Activated CD8-positive, alpha-beta T cell treated with anti-CD3 and anti-CD28 coated beads, Interleukin-2, amount 10 ng/mL, durations not matched to agents 7 days and 5 days (primary cell): ENCODE measurements at regions not wholly inside any gene's neighbourhood (a gene's known extent, or its start where the extent isn't known, plus 50 kb on each side); places are given as distances from the start of the nearest gene placed in this dataset.
"Not testable (repeated sequence)": the region's sequence is repeated elsewhere in the genome, so short reads cannot be mapped to it uniquely, and the experiment has no call there.

ENCODE experiments used
- ATAC-seq: fragments of 150-1000 bp; cut with Tn5 transposase; one replicate; pipeline ENCODE4 v1.10.0; 2021; ENCODE audit warnings: moderate library complexity
- CTCF ChIA-PET: fragments of 350-600 bp; sonication (Branson Sonifier 250); formaldehyde crosslinking; loops from one replicate; lab custom pipeline; 2021; ENCODE audit warnings: antibody characterized with exemption; lab: Charles Lee
- POLR2A ChIA-PET: fragments of 350-600 bp; sonication (Branson Sonifier 250); formaldehyde crosslinking; loops from one replicate; lab custom pipeline; 2021; ENCODE audit warnings: antibody characterized with exemption; lab: Charles Lee
- DNase-seq: peaks from one replicate; pipeline ENCODE4 v3.0.0-alpha.2; 2020
- H3K27ac Mint-ChIP-seq: one replicate; pipeline ENCODE4 v1.8.0; 2021; ENCODE audit warnings: mild to moderate bottlenecking, mixed read lengths
- H3K27me3 Mint-ChIP-seq: one replicate; pipeline ENCODE4 v1.8.0; 2021; ENCODE audit warnings: low read depth, mixed read lengths
- H3K36me3 Mint-ChIP-seq: one replicate; pipeline ENCODE4 v1.8.0; 2021; ENCODE audit warnings: low read depth, mixed read lengths
- H3K4me1 Mint-ChIP-seq: one replicate; pipeline ENCODE4 v1.8.0; 2021; ENCODE audit warnings: low read depth, mixed read lengths
- H3K4me3 Mint-ChIP-seq: one replicate; pipeline ENCODE4 v1.8.0; 2021; ENCODE audit warnings: mild to moderate bottlenecking, mixed read lengths
- H3K9me3 Mint-ChIP-seq: one replicate; pipeline ENCODE4 v1.8.0; 2022; ENCODE audit warnings: mixed read lengths; ENCODE audit not compliant: insufficient read depth

DNA sequence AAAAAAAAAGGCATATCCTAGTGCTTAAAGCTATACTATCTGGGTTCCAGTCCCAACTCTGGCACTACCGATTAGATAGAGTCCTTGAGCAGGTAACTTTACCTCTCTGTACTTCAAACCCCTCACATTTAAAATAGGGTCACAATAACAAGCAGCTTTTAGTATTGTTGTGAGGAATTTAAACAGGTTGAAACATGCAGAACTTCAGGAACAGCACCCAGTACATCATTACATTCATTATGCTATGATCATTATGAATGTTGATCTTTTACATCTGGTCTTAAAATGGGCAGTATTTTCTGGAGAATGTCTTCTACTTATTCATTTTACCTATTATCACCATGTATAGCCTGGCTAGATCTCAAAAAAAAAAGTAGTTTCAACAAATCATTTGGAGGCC, 176.1 kb upstream of the CCDC54 start:
- no peak overlapping the region for H3K27ac Mint-ChIP-seq
- H3K4me3 Mint-ChIP-seq = no peak overlapping the region
- ATAC-seq = no peak
- H3K4me1 Mint-ChIP-seq = no peaks in the 10 kb centered on the region
- H3K36me3 Mint-ChIP-seq = no peaks in the 10 kb centered on the region
- H3K9me3 Mint-ChIP-seq = no peaks in the 10 kb centered on the region
- no peak for DNase-seq
- peaks cover 7% of the 10 kb centered on the region for H3K27me3 Mint-ChIP-seq
- ChIA-PET CTCF (interaction anchor here (1.0 kb wide), 1 partner anchor 35 kb away, joined by 4 read pairs; no protein-coding TSS in a partner anchor), POLR2A (interaction anchor here (0.6 kb wide), 1 partner anchor 131 kb away, joined by 4 read pairs; no protein-coding TSS in a partner anchor)

DNA sequence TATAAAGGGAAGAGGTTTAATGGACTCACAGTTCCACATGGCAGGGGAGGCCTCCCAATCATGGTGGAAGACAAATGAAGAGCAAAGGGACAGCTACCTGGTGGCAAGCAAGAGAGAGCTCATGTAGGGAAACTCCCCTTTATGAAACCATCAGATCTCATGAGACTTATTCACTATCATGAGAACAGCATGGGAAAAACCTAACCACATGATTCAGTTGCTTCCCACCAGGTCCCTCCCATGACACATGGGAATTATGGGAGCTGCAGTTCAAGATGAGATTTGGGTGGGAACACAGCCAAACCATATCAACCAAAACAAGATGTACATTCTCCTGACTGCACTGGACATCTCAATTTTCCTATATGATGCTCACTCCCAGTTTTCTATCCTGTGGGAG, 174.4 kb upstream of the CCDC54 start:
- H3K27me3 Mint-ChIP-seq, DNase-seq, H3K9me3 Mint-ChIP-seq, H3K4me3 Mint-ChIP-seq, H3K4me1 Mint-ChIP-seq, H3K36me3 Mint-ChIP-seq, ATAC-seq, POLR2A ChIA-PET, H3K27ac Mint-ChIP-seq: not testable (repeated sequence)
- CTCF ChIA-PET = interaction anchor here (0.6 kb wide), 1 partner anchor 528 kb away, joined by 4 read pairs; no protein-coding TSS in a partner anchor

DNA sequence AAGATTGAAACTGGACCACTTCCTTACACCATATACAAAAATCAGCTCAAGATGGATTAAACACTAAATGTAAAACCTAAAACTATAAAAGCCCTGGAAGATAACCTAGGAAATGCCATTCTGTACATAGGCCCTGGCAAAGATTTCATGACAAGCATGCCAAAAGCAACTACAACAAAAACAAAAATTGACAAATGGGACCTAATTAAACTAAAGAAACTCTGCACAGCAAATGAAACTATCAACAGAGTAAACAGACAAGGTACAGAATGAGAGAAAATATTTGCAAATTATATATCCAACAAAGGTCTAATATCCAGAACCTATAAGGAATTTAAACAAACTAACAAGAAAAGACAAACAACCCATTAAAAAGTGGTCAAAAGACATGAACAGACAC, 173.1 kb upstream of the CCDC54 start:
- Mint-ChIP-seq H3K36me3 (no peaks in the 10 kb centered on the region), H3K4me1 (no peaks in the 10 kb centered on the region)

DNA sequence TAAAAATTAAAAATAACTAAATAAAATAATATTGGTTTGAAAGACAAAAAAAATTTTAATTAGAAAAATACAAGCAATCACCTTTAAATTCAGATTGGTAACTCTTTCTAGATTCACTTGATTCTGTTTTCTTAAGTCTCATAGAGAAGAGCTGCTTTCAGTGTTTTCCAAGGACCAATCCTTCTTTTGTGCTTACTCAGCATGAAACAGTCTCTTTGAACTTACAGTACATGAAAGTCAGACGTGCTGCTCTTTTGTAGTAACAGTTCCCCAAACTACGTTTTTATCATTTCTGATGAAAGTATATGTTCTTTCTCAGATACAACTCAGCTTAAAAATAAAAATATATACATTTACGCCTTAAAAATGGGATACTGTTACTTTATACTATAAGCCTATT, 171.9 kb upstream of the CCDC54 start:
- no peak overlapping the region for H3K27ac Mint-ChIP-seq
- H3K27me3 Mint-ChIP-seq = peaks cover 14% of the 10 kb centered on the region
- H3K36me3 Mint-ChIP-seq = no peaks in the 10 kb centered on the region
- ChIA-PET CTCF (no interaction called here), POLR2A (no interaction called here)
- no peak for ATAC-seq
- no peak overlapping the region for H3K4me3 Mint-ChIP-seq
- no peaks in the 10 kb centered on the region for H3K9me3 Mint-ChIP-seq
- DNase-seq = no peak
- H3K4me1 Mint-ChIP-seq = no peaks in the 10 kb centered on the region

More for the DNA sequence above, 173.1 kb upstream of the CCDC54 start:
- ATAC-seq (no peak), DNase-seq (no peak)
- no peak overlapping the region for H3K27ac Mint-ChIP-seq
- H3K4me3 Mint-ChIP-seq = no peak overlapping the region
- no peaks in the 10 kb centered on the region for H3K9me3 Mint-ChIP-seq
- ChIA-PET POLR2A (no interaction called here), CTCF (no interaction called here)
- peaks cover 11% of the 10 kb centered on the region for H3K27me3 Mint-ChIP-seq

DNA sequence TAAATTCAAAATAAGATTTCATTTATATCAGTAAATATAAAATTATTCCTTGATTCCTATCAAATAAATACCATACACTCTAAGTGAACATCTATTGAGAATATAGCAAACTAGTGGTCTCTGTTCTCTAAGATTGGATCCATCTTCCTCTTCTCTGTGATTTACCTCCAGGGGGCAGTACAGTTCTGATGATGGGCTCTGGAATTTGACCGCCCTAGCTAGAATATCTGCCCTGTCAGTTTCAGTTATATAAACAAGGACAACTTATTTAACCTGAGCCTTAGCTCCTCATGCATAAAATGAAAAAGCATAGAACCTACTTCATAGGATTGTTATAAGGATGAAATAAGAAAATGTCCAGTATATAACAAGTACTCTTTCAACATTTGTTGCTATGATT, 171.1 kb upstream of the CCDC54 start:
- Mint-ChIP-seq H3K27me3 (peaks cover 14% of the 10 kb centered on the region), H3K27ac (no peak overlapping the region), H3K36me3 (no peaks in the 10 kb centered on the region), H3K4me3 (no peak overlapping the region), H3K9me3 (no peaks in the 10 kb centered on the region), H3K4me1 (no peaks in the 10 kb centered on the region)
- POLR2A ChIA-PET = no interaction called here
- CTCF ChIA-PET = no interaction called here
- ATAC-seq = peak; percentile 47
- no peak for DNase-seq

DNA sequence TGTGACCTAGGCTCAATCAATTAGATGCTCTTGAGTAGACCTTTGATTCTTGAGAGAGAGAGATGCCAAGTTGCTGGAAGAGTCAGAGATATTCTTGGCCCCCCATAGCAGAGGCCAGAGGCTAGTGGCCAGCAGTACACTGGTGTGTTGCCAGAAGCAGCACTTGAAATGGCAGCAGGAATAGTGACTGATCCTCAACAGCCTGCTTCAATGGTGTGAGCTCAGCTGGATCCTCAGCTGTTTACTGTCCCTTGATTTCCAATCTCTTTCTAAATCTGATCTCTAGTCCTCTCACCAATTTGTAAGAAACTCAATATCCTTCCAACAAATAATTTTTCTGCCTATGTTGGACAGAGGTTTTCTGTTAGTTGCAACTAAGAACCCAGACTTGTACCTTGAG, 170.3 kb upstream of the CCDC54 start:
- no peak overlapping the region for H3K4me3 Mint-ChIP-seq
- no peak for ATAC-seq
- ChIA-PET POLR2A (no interaction called here), CTCF (interaction anchor here (0.7 kb wide), 1 partner anchor 17 kb away, joined by 3 read pairs; no protein-coding TSS in a partner anchor)
- no peak overlapping the region for H3K27ac Mint-ChIP-seq
- H3K9me3 Mint-ChIP-seq = no peaks in the 10 kb centered on the region
- DNase-seq = no peak
- no peaks in the 10 kb centered on the region for H3K4me1 Mint-ChIP-seq
- no peaks in the 10 kb centered on the region for H3K36me3 Mint-ChIP-seq
- peaks cover 17% of the 10 kb centered on the region for H3K27me3 Mint-ChIP-seq

DNA sequence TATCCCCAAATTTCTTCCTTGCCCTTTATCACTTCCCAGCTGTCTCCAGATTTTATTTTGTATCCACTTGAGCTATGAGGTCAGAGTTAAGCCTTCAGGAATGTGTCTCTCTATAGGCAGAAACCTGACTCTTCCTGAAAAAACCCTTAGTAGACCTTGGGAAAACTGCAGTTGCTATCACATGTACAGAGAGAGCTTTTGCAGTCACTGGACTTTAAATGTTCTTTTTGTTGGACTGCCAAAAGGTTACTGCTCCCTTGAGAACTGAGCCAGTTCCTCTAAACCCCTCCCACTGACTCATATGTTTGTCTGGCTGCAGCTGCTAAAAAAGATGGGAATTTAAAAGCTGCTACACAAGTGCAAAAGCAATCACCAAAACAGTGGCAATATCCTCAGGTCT, 169.1 kb upstream of the CCDC54 start:
- ATAC-seq (no peak), DNase-seq (no peak)
- Mint-ChIP-seq H3K4me1 (no peaks in the 10 kb centered on the region), H3K36me3 (no peaks in the 10 kb centered on the region), H3K4me3 (no peak overlapping the region), H3K27ac (no peak overlapping the region), H3K27me3 (peaks cover 16% of the 10 kb centered on the region), H3K9me3 (no peaks in the 10 kb centered on the region)
- ChIA-PET POLR2A (no interaction called here), CTCF (no interaction called here)

DNA sequence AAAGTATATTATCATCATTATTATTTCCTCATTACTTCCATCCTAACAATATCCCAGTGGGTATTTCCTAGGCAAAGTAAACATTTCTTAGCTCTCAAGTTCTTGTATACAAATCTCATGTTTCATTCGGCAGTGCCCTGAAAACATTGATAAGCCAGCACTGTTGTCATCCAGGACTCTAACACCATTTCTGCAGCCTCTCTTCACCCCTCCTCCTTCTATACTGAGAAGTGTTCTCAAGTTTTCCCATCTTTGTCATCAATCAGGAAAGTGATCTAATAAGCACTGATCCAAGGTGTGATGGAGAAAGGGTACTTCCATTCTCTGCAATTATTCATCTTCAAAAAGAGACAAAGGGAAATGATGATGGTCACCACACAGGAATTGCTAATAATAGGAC, 168.4 kb upstream of the CCDC54 start:
- ATAC-seq (no peak), DNase-seq (no peak)
- H3K27me3 Mint-ChIP-seq = peaks cover 13% of the 10 kb centered on the region
- CTCF ChIA-PET = no interaction called here
- no peak overlapping the region for H3K27ac Mint-ChIP-seq
- H3K4me3 Mint-ChIP-seq = no peak overlapping the region
- no peaks in the 10 kb centered on the region for H3K4me1 Mint-ChIP-seq
- no peaks in the 10 kb centered on the region for H3K36me3 Mint-ChIP-seq
- no peaks in the 10 kb centered on the region for H3K9me3 Mint-ChIP-seq
- POLR2A ChIA-PET = no interaction called here

DNA sequence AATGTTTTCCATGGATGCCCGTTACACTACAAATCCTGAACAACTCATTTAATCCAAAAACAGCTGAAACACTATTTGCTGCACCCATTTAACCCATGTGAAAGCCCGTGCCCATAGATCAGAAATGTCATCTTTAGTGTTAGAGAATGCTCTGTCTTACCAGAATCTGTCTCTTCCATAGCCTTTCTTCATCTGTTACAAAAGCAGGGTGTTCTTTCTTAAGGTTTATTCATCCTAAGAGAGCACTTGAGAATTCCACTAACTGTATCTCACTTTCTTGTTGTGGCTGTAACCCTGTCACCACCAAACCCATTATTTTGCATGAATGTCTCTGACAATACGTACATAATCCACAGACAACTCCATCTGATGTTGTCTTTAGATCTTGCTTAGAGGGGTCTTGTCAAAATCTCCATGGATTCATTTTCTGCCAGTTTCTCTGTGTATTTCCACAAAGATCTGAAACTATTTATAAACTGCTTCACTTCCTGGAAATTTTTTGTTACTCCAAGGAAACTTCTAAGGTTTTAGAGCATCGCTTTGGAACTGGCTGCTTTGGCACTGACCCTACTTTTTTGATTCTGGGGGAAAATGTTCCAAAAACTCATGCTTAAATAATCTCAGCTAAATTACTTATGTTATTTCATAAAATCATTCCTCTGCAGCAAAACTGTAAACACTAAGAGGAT, 167.8 kb upstream of the CCDC54 start:
- Mint-ChIP-seq H3K36me3 (no peaks in the 10 kb centered on the region), H3K27ac (no peak overlapping the region), H3K4me1 (no peaks in the 10 kb centered on the region), H3K4me3 (no peak overlapping the region), H3K9me3 (no peaks in the 10 kb centered on the region), H3K27me3 (peaks cover 12% of the 10 kb centered on the region)
- DNase-seq = no peak
- CTCF ChIA-PET = interaction anchor here (1.1 kb wide), 1 partner anchor 11 kb away, joined by 3 read pairs; no protein-coding TSS in a partner anchor
- no peak for ATAC-seq
- POLR2A ChIA-PET = no interaction called here

DNA sequence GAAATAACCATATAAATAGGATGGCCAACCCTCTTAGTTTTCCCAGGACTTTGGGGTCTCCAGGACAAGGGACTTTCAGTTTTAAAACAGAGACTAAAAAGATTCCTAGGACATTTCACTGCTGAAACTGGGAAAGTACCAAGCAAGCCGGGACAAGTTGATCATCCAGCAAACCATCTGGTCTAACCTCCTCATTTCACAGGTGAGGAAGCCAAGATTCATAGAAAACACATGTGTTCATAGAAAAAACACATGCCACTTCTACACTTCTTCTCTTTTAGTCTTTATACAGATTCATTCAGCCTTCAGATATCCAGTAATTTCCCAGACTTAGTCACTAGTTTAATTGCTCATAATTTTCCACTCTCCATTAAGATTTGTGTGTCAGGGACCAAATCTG, 165.6 kb upstream of the CCDC54 start:
- Mint-ChIP-seq H3K4me3 (no peak overlapping the region), H3K27ac (no peak overlapping the region), H3K27me3 (peaks cover 15% of the 10 kb centered on the region), H3K36me3 (no peaks in the 10 kb centered on the region), H3K4me1 (no peaks in the 10 kb centered on the region), H3K9me3 (no peaks in the 10 kb centered on the region)
- no peak for DNase-seq
- ChIA-PET POLR2A (no interaction called here), CTCF (no interaction called here)
- no peak for ATAC-seq

DNA sequence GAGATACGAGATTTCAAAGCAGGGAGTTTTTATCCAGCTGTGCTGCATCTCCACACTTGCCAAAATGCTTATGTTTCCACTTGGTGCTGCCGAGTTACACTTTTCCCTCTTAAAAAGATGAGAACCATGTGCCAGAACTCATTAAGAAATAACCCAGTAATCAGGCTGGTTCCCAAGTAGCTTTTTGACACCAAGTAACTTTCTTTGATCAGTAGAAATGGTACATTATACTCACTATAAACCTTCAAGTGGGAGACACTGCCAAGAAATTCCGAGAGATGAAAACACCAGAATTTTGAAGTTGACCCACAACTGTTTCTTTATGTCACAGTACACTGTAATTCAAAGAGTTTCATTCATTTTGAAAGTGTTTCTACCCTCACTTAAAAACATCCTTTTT, 164.6 kb upstream of the CCDC54 start:
- Mint-ChIP-seq H3K27ac (no peak overlapping the region), H3K4me1 (no peaks in the 10 kb centered on the region), H3K27me3 (peaks cover 15% of the 10 kb centered on the region), H3K36me3 (no peaks in the 10 kb centered on the region), H3K4me3 (no peak overlapping the region), H3K9me3 (no peaks in the 10 kb centered on the region)
- POLR2A ChIA-PET = no interaction called here
- CTCF ChIA-PET = no interaction called here
- ATAC-seq = no peak
- DNase-seq = no peak

DNA sequence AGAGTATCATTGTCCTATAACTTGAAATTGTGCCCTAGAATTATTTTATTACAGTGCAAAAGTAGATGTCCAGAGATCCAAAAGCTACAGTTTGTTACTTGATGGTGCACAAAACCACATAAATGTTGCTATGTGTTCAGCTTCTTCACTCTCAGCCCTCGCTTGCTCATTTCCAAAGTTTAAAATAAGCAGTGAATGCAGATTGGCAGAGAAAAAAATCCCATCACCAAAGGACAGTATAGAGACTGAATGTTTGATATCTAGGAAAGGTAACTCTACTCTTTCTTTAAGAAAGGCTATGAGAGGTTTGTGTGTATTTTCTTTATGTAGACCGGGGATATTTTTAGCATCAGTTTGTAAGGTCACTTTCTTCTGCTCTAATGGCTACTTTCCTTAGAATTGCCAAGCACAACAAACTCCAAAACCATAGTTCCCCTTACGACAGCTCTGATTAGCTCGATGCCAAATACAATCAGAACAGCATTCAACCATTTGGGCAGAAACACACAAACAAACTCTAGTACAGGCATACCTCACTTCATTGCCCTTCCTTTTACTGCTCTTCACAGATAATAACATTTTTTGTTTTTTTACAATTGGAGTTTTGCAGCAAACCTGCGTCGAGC, 164.1 kb upstream of the CCDC54 start:
- no peak for ATAC-seq
- CTCF ChIA-PET = no interaction called here
- no peak for DNase-seq
- Mint-ChIP-seq H3K4me1 (no peaks in the 10 kb centered on the region), H3K4me3 (no peak overlapping the region), H3K27me3 (peaks cover 11% of the 10 kb centered on the region), H3K27ac (no peak overlapping the region), H3K9me3 (no peaks in the 10 kb centered on the region), H3K36me3 (no peaks in the 10 kb centered on the region)
- POLR2A ChIA-PET = no interaction called here
